Endothelial cell (in vitro differentiated cells): ENCODE measurements at regions not wholly inside any gene's neighbourhood (a gene's known extent, or its start where the extent isn't known, plus 50 kb on each side); places are given as distances from the start of the nearest gene placed in this dataset.

Source experiments
- DNase-seq: peaks from one replicate; pipeline ENCODE4 v3.0.0; 2021; ENCODE audit warnings: low spot score
- H3K27ac Mint-ChIP-seq: one replicate; pipeline ENCODE4 v1.8.0; 2021; ENCODE audit warnings: mixed read lengths, inconsistent platforms; ENCODE audit not compliant: unreplicated experiment
- H3K27me3 Mint-ChIP-seq: one replicate; pipeline ENCODE4 v1.8.0; 2021; ENCODE audit warnings: mild to moderate bottlenecking, moderate library complexity, mixed read lengths, inconsistent platforms; ENCODE audit not compliant: unreplicated experiment
- H3K36me3 Mint-ChIP-seq: one replicate; pipeline ENCODE4 v1.8.0; 2021; ENCODE audit warnings: mild to moderate bottlenecking, low read depth, mixed read lengths, inconsistent platforms; ENCODE audit not compliant: unreplicated experiment
- H3K4me1 Mint-ChIP-seq: one replicate; pipeline ENCODE4 v1.8.0; 2021; ENCODE audit warnings: mild to moderate bottlenecking, mixed read lengths, inconsistent platforms; ENCODE audit not compliant: unreplicated experiment
- H3K4me3 Mint-ChIP-seq: one replicate; pipeline ENCODE4 v1.8.0; 2021; ENCODE audit warnings: mild to moderate bottlenecking, mixed read lengths, inconsistent platforms; ENCODE audit not compliant: unreplicated experiment
- H3K9me3 Mint-ChIP-seq: one replicate; pipeline ENCODE4 v1.8.0; 2021; ENCODE audit warnings: mixed read lengths, inconsistent platforms; ENCODE audit not compliant: unreplicated experiment
- CTCF ChIP-seq: fragments of 200-600 bp; sonication (generic); IDR thresholded peaks from one replicate; pipeline ENCODE4 v1.5.0; 2021; ENCODE audit warnings: antibody characterized with exemption; ENCODE audit not compliant: unreplicated experiment

DNA sequence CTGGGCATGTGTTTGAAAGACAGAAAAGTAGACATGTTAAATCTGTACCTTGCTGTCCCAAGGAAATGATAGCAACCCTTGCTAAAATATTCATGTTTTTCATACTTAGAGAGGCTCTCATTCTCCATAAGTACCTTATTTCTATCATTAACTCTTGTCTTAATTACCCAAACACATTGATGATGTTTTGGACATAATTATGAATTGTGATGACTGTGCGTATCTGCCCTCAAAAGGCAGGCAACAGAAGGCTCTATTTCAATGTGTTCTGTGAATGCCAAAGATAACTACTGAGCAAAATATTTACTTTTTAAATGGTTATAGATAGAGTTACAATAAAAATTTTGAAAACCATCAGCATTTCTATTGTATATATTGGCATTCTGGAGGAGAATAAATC lies 1263.8 kb downstream of the ZPLD1 start:
- Mint-ChIP-seq H3K4me3 (no peak overlapping the region), H3K9me3 (no peaks in the 10 kb centered on the region), H3K36me3 (no peaks in the 10 kb centered on the region), H3K4me1 (no peaks in the 10 kb centered on the region), H3K27me3 (no peaks in the 10 kb centered on the region), H3K27ac (no peak overlapping the region)
- DNase-seq = no peak
- TF ChIP-seq CTCF = no peak

DNA sequence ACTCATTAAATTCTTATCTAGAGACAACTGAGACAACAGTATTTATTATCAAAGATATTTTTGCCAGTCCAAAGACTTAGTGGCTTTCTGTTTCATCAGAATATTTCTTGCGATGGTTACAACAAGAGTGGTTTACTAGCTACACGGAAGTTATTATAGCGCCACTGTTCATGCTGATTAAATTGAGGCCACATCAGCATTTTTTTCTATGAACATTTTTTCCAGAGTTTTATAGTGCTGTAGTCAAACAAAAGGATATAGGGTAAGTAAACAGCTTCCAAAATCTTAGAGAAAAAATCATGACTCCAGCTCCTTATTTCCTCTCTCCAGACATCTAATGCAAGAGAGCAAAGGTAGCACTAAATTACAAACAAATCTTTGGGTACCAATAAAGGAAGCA lies 1264.4 kb downstream of the ZPLD1 start:
- TF ChIP-seq CTCF = no peak
- no peak for DNase-seq
- H3K27ac Mint-ChIP-seq = no peak overlapping the region
- no peaks in the 10 kb centered on the region for H3K27me3 Mint-ChIP-seq
- no peaks in the 10 kb centered on the region for H3K9me3 Mint-ChIP-seq
- H3K4me3 Mint-ChIP-seq = no peak overlapping the region
- no peaks in the 10 kb centered on the region for H3K4me1 Mint-ChIP-seq
- H3K36me3 Mint-ChIP-seq = no peaks in the 10 kb centered on the region

DNA sequence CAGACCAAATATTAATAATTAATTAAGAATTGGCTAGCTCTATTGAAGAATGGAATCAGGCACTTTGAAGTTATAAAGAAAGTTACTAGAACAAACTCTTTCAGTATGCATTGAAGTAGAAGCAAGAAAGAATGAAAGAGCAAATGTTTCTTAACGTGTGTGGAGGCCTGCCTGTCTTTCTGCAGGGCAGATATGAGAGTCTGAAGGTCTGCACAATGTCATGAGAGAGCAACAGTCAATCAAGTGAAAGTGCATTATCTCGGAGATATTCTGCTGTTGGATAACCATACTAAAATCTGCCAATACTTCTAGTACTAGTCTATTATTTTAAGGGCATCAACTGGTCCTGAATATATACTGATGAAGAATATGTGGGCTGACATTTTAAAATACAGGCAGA lies 1270.8 kb downstream of the ZPLD1 start:
- no peaks in the 10 kb centered on the region for H3K9me3 Mint-ChIP-seq
- DNase-seq = no peak
- H3K4me1 Mint-ChIP-seq = no peaks in the 10 kb centered on the region
- TF ChIP-seq CTCF = no peak
- no peaks in the 10 kb centered on the region for H3K36me3 Mint-ChIP-seq
- H3K4me3 Mint-ChIP-seq = no peak overlapping the region
- H3K27me3 Mint-ChIP-seq = no peaks in the 10 kb centered on the region
- no peak overlapping the region for H3K27ac Mint-ChIP-seq

- H3K36me3 Mint-ChIP-seq = no peaks in the 10 kb centered on the region
Measured at GRCh38 chr3:103706671-103707070, 1271.9 kb downstream of the ZPLD1 start.

DNA sequence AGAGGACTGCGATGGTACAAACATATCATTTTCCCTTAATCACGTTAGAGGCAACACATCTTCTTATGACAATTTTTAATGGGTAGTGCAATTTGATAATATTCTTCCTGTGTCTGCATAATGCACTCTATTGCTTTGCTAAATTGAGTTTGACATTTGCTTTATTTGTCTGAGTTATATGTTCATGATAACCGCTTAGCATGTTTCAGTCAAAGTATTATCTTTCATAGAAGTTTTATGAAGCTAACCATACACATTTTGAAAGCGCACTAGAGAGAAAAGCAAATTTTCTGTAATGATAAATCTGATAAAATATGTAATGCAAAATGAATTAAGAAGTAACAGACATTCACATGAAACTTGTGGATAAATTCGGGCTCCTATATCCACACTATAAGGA lies 1276.9 kb downstream of the ZPLD1 start:
- TF ChIP-seq CTCF = no peak
- Mint-ChIP-seq H3K4me1 (no peaks in the 10 kb centered on the region), H3K27ac (no peak overlapping the region)

More at GRCh38 chr3:103706671-103707070, 1271.9 kb downstream of the ZPLD1 start:
- H3K4me3 Mint-ChIP-seq = no peak overlapping the region
- no peak overlapping the region for H3K27ac Mint-ChIP-seq
- no peak for TF ChIP-seq CTCF
- DNase-seq = no peak
- H3K9me3 Mint-ChIP-seq = no peaks in the 10 kb centered on the region
- H3K27me3 Mint-ChIP-seq = no peaks in the 10 kb centered on the region
- H3K4me1 Mint-ChIP-seq = no peaks in the 10 kb centered on the region

More for the DNA sequence above, 1276.9 kb downstream of the ZPLD1 start:
- DNase-seq = no peak
- no peaks in the 10 kb centered on the region for H3K27me3 Mint-ChIP-seq
- no peaks in the 10 kb centered on the region for H3K36me3 Mint-ChIP-seq
- H3K9me3 Mint-ChIP-seq = no peaks in the 10 kb centered on the region
- H3K4me3 Mint-ChIP-seq = no peak overlapping the region
